Cardiac fibroblast (primary cell): ENCODE measurements at regions not wholly inside any gene's neighbourhood (a gene's known extent, or its start where the extent isn't known, plus 50 kb on each side); places are given as distances from the start of the nearest gene placed in this dataset.

ENCODE experiments used
- DNase-seq, 2 donors: peaks; one replicate each; pipeline versions ENCODE4 v3.0.0 to v3.0.0-alpha.2; 2010; ENCODE audit warnings: low read depth in 2 of 2
- H3K4me3 ChIP-seq, 2 donors: replicated peaks in 1 of 2; 1 replicate in 1 of 2; 2 replicates in 1 of 2; pipeline ENCODE4 v1.5.1; 2011; ENCODE audit warnings: low read depth in 2 of 2, low read length in 2 of 2, mild to moderate bottlenecking in 2 of 2, moderate library complexity in 1 of 2
- CTCF ChIP-seq: IDR thresholded peaks from one replicate; pipeline ENCODE4 v1.5.1; 2011; ENCODE audit warnings: low read depth, mild to moderate bottlenecking, low read length, inconsistent platforms

DNA sequence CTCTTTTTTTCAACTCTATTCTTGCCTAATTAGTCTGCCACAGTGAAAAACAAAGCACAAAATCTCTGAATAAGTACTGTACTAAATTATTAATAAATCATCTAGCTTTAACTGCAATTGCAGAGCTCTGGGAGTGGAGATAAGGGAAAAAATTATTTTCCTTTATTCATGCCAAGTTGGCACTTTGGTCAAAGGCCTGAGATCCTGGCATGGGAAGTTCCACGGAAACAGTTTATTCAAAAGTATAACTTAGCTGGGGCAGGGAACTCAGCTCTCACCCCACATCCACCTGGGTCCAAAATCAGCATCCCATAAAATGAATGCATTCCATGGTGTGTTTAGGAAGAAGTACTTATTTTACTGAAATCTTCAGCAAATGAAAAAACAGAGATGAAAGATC is 185.2 kb upstream of the APCDD1 start:
- DNase-seq: peak in 1 of 2 donors; percentile 27
- H3K4me3 ChIP-seq: no peak overlapping the region
- TF ChIP-seq CTCF: no peak

DNA sequence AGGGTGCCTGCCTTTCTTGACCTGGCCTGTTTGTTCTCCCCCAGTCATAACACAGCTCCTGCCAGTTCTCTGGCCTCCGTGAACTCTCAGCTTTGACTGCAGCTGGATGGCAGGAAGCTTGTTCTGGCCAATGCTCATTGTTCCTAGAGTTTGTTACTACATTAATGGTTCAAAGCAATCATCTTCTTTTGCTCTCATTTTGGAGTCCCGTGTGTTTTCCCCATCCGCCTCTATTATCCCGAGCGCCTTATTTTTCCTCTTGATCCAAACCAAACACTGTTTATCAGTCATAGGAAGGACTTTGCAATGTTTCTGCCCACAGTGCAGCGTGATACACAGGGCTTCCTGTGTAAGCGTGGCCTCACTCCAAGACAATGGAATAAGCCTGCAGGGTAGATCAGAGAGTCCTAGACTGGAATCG is 184.3 kb upstream of the APCDD1 start:
- no peak overlapping the region for H3K4me3 ChIP-seq
- no peak for TF ChIP-seq CTCF
- DNase-seq: peak; percentile 51 to 86

- DNase-seq: peak; percentile 33 to 47
- H3K4me3 ChIP-seq: no peak overlapping the region
- no peak for TF ChIP-seq CTCF
These were observed 183.0 kb upstream of the APCDD1 start for GRCh38 chr18:10271481-10271880.

DNA sequence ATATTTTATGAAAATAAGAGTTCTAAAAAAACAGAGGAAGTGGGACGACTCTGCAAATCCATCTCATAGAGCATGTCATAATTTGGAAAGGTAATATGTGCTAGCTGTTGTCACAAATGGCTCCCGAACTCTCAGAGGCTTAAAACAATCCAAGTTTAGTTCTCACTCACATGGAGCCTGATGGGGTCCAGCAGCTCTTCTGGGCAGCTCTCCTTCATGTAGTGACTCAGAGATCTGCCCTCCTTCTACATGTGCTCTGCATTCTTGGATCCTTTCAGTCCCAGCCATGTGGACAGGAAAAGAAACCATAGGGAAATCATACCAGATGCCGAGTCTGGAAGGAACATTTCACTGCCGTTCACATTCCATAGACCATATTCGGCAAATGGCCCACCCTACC is 180.1 kb upstream of the APCDD1 start:
- no peak overlapping the region for H3K4me3 ChIP-seq
- DNase-seq: peak; percentile 26 to 71
- no peak for TF ChIP-seq CTCF

DNA sequence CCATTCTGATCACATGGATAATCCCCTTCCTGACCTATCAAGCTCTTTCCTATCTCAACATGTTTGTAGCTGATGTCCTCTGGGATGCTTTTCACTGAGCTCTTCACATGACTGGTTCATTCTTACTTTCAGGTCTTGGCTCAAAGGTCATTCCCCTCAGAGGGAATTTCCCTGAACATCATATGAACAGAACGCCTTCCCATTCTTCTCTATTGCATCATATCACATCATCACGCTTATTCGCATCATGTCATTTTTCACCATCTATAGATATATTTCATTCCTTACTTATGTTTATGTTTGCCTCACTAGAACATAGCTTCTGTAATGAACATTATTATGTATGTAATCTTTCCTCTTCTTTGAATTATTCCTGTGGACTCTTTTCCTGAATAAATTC is 178.9 kb upstream of the APCDD1 start:
- DNase-seq: no peak
- no peak overlapping the region for H3K4me3 ChIP-seq
- no peak for TF ChIP-seq CTCF

DNA sequence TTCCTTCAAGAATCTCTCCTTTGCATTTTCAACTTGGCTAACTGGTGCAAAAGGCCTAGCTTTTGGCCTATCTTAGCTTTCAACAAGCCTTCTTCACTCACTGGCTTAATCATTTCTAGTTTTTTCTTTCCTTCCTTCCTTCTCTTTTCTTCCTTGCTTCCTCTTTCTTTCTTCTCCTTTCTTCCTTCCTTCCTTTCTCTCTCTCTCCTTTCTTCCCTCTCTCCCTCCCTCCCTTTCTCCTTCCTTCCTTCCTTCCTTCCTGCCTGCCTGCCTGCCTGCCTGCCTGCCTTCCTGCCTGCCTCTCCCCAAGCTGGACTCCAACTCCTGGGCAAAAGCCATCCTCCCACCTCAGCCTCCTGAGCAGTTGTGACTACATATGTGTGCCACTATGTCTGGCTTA is 176.2 kb upstream of the APCDD1 start:
- no peak overlapping the region for H3K4me3 ChIP-seq
- DNase-seq: no peak
- no peak for TF ChIP-seq CTCF

DNA sequence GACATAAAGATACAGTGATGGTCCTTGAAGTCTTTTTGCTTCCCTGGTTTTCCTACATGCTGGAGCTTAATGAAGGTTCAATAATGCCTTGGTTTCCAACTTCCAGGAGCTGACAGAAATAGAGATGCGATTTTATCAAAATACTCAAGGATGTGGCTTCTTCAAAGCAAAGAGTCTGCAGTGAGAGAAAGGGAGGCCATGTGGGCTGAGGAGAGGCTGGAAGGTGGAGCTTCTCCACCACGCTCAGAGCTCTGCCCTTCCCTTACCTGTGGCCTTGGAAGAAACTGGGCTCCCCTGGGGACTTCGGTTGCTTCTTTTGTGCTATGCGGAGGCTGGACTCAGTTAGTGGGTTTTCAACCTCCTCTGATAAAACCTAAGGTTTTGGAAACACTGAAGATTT is 175.0 kb upstream of the APCDD1 start:
- no peak overlapping the region for H3K4me3 ChIP-seq
- TF ChIP-seq CTCF: no peak
- no peak for DNase-seq
